ENCODE measurements at regions not wholly inside any gene's neighbourhood (a gene's known extent, or its start where the extent isn't known, plus 50 kb on each side); places are given as distances from the start of the nearest gene placed in this dataset.

GRCh38 chr2:11093467-11093866 lies 61.8 kb upstream of the SLC66A3 start:
- DNase-seq = no peak
- Mint-ChIP-seq H3K4me3 (no peak overlapping the region), H3K4me1 (peaks cover 8% of the 10 kb centered on the region), H3K27me3 (ENCODE audit: low read depth, poor library complexity) (peaks cover 21% of the 10 kb centered on the region), H3K9me3 (no peaks in the 10 kb centered on the region), H3K36me3 (ENCODE audit: low read depth) (no peaks in the 10 kb centered on the region), H3K27ac (no peak overlapping the region)
- TF ChIP-seq, protein P1, sequence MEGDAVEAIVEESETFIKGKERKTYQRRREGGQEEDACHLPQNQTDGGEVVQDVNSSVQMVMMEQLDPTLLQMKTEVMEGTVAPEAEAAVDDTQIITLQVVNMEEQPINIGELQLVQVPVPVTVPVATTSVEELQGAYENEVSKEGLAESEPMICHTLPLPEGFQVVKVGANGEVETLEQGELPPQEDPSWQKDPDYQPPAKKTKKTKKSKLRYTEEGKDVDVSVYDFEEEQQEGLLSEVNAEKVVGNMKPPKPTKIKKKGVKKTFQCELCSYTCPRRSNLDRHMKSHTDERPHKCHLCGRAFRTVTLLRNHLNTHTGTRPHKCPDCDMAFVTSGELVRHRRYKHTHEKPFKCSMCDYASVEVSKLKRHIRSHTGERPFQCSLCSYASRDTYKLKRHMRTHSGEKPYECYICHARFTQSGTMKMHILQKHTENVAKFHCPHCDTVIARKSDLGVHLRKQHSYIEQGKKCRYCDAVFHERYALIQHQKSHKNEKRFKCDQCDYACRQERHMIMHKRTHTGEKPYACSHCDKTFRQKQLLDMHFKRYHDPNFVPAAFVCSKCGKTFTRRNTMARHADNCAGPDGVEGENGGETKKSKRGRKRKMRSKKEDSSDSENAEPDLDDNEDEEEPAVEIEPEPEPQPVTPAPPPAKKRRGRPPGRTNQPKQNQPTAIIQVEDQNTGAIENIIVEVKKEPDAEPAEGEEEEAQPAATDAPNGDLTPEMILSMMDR (IDR thresholded peaks at IDR 0.05) = no peak

- no peaks in the 10 kb centered on the region for H3K36me3 Mint-ChIP-seq (ENCODE audit: low read depth)
- H3K4me1 Mint-ChIP-seq = peaks cover 8% of the 10 kb centered on the region
- no peak overlapping the region for H3K4me3 Mint-ChIP-seq
- TF ChIP-seq, protein P1 (IDR thresholded peaks at IDR 0.05) = no peak
- H3K27ac Mint-ChIP-seq = no peak overlapping the region
- H3K9me3 Mint-ChIP-seq = no peaks in the 10 kb centered on the region
- no peak for DNase-seq
- H3K27me3 Mint-ChIP-seq (ENCODE audit: low read depth, poor library complexity) = peaks cover 21% of the 10 kb centered on the region
These were observed 61.1 kb upstream of the SLC66A3 start for GRCh38 chr2:11094021-11094810.

DNA sequence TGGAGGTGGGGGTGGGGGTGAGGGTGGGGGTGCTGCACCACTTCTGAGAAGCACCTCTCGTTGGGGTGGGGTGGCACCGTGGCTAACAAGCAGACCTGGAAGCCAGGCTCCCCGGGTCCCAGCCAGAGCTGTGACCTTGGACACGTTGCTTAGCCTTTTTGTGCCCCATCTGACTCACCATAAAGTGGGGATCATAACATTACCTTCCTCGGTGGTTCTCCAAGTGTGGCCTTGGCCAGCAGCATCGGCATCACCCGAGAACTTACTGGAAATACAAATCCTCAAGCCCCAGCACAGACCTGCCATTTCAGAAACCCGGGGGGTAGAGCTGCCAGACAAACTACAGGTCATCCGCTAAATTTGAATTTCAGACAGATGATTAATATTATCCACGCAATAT lies 58.7 kb upstream of the SLC66A3 start:
- Mint-ChIP-seq H3K27ac (no peak overlapping the region), H3K27me3 (ENCODE audit: low read depth, poor library complexity) (peaks cover 23% of the 10 kb centered on the region), H3K36me3 (ENCODE audit: low read depth) (no peaks in the 10 kb centered on the region), H3K9me3 (no peaks in the 10 kb centered on the region), H3K4me3 (no peak overlapping the region), H3K4me1 (peaks cover 8% of the 10 kb centered on the region)
- TF ChIP-seq, protein P1 (IDR thresholded peaks at IDR 0.05) = no peak
- DNase-seq = no peak

DNA sequence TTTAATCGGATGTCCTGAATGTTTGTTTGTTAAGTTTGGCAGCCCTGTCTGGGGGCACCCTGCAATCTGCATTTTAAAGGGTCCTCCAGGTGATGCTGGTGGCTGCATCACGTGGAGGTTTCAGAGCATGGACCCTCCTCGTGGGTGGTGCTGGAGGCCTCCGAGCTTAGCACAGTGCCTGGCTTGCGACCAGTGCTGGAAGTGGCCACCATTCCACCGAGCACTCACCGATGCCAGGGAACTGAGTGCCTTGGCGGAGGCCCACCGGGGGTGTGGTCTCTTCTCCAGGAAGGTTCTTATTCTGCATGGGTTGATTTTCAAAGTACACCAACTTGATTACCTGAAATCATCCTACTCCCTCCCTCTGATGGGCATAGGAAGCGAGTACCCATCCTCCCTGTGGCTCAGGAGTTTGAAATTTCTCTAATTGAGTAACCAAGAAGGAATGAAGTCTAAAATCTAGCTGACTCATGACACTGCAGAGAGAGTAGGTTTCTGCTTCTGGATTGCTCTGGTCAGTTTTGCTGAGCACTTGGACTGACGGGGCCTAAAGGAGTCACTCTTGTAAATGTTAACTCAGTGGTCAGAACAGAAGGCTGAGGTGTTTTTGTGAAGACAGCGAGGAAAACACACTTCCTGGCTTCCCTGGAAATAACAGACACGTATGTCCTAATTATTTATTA lies 58.1 kb upstream of the SLC66A3 start:
- DNase-seq = no peak
- H3K27me3 Mint-ChIP-seq (ENCODE audit: low read depth, poor library complexity) = peaks cover 28% of the 10 kb centered on the region

GRCh38 chr2:11097854-11098387 lies 57.3 kb upstream of the SLC66A3 start:
- H3K4me1 Mint-ChIP-seq = peaks cover 8% of the 10 kb centered on the region
- H3K9me3 Mint-ChIP-seq = no peaks in the 10 kb centered on the region
- H3K27me3 Mint-ChIP-seq (ENCODE audit: low read depth, poor library complexity) = peaks cover 28% of the 10 kb centered on the region
- TF ChIP-seq, protein P1 (IDR thresholded peaks at IDR 0.05) = no peak
- no peaks in the 10 kb centered on the region for H3K36me3 Mint-ChIP-seq (ENCODE audit: low read depth)
- DNase-seq = no peak
- H3K27ac Mint-ChIP-seq = no peak overlapping the region
- no peak overlapping the region for H3K4me3 Mint-ChIP-seq

More for the DNA sequence above, 58.1 kb upstream of the SLC66A3 start:
- Mint-ChIP-seq H3K27ac (no peak overlapping the region), H3K9me3 (no peaks in the 10 kb centered on the region), H3K4me3 (no peak overlapping the region), H3K36me3 (ENCODE audit: low read depth) (no peaks in the 10 kb centered on the region), H3K4me1 (peaks cover 8% of the 10 kb centered on the region)
- TF ChIP-seq, protein P1 (IDR thresholded peaks at IDR 0.05) = no peak
